SW480 (cell line): ENCODE measurements at regions not wholly inside any gene's neighbourhood (a gene's known extent, or its start where the extent isn't known, plus 50 kb on each side); places are given as distances from the start of the nearest gene placed in this dataset.

Experiments used
- DNase-seq: peaks from one replicate; pipeline ENCODE4 v3.0.0-alpha.2; 2016; ENCODE audit warnings: low spot score

DNA sequence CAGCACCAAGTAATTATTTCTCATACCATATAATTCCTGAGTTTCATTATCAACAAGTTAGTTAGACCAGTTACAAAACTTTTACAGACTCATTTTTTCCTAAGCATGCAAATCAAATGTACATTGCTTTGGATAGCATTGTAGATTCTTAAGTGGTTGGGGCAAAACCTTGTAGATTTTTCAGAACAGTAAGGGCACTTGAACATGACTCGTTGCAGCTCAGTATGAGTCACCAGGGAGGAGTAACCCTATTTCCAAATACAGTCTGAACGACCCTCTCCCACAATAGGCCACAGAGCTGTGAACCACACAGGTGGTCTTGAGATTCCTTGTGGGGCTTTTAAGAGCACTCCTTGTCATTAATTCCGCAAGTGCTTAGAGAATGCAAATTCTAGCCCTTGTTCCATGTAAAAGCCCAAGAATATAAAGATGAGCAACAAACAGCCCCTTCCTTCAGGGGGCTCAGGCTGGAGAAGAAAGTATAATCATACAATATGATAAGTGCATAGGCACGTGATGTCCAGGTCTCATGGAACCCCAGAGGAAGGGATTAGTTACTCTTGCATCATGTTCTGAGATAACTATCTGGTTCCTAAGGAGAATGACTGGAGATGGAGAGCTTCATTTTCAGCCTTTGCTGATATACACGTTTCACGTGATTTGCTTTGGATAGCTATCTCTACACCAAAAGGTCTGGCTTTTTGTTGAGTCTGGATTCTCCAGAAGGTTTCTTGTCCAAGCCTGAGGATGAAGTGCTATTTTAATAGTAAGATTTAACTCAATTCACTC, 295.7 kb downstream of the KCNN2 start:
- no peak for DNase-seq

DNA sequence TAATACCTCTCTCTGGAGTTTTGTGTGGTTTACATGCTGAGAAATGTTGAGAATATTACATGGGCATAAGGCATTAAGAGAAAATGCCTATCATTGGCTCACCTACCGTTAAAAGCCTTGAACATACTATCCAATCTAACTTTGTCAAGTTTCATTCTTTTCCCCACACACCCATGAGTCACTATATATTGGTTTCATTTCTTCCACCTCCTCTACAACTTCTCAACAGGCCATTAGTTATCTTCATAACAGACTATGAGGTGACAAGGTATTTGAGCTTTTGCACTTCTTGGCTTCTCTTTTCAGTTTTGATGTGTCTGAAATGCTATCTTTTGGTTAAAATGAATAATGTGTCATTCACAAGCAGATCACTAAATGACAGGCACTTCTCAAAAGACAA, 288.0 kb downstream of the KCNN2 start:
- no peak for DNase-seq

DNA sequence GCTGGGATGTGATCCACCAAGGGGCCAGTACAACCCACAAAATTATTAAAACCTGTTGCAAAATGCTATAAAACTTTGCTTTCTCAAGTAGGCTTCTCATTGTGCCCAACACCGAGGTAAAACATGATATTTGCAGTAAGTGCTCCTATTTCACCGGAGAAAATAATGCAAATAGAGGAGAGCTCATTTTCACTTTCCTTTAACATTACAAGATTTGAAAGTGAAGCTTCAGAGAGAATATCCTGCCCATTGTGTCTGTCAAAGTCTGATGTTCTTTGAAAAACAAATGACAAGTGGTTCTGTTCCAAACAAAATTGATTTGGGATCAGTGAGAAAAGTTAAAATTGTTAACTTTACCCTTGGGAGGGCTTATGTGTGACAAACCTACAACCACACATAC, 287.1 kb downstream of the KCNN2 start:
- no peak for DNase-seq

- no peak for DNase-seq
Observed at GRCh38 chr5:114644576-114644975, 282.7 kb downstream of the KCNN2 start.

DNA sequence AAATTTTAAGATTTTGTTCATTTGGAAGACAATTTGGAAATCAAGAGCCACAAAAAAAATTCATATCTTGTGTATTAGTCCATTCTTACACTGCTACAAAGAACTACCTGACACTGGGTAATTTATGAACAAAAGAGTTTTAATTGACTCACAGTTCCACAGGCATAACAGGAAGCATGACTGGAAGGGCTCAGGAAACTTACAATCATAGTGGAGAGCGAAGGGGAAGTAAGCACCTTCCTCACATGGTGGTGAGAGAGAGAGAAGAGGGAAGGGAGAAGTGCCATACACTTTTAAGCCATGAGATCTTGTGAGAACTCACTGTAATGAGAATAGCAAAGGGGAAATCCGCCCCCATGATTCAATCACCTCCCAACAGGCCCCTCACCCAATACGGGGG, 274.4 kb downstream of the KCNN2 start:
- no peak for DNase-seq

GRCh38 chr5:114634967-114635901, 273.4 kb downstream of the KCNN2 start:
- DNase-seq = no peak

- no peak for DNase-seq
Observed at GRCh38 chr5:114634517-114634916, 272.6 kb downstream of the KCNN2 start.

GRCh38 chr5:114612406-114612805, 250.5 kb downstream of the KCNN2 start:
- no peak for DNase-seq

GRCh38 chr5:114581136-114581535, 219.3 kb downstream of the KCNN2 start:
- no peak for DNase-seq

DNA sequence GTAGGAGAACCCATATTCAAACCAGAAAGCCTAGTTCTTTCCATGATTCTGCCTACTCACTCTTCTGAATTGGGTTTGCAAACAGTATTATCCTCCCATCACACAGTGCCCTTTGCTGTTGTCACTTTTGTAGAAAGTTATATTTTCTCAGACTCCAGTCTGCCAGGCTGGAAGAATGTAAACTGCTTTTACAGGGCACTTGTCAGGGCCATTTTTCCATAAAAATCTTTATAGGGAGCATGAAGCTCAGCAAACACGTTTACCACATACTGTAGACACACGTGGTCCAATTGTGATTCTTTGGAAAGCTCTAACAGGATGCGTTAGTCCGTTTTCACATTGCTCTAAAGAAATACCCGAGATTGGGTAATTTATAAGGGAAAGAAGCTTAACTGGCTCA, 204.0 kb downstream of the KCNN2 start:
- DNase-seq = no peak

DNA sequence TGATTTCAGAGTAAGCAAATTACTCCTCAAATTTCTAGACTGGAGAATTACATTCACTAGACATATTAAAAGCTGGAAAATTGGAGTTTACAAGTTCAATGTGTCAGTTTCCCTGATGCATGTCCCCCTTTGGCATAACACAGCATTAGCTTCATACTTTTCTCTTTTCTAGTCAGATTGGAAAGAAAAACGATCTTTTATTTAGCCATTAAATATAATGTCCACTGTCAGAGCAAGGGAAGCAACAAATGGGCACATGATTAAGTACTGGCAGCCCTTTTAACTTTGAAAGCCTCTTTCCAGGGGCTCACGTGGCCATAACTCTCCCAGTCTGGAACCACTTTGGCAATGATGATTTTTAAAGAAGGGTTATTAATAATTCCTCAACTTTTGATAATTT, 203.3 kb downstream of the KCNN2 start:
- no peak for DNase-seq

GRCh38 chr5:114561415-114561814, 199.5 kb downstream of the KCNN2 start:
- DNase-seq = no peak
